ENCODE measurements at regions not wholly inside any gene's neighbourhood (a gene's known extent, or its start where the extent isn't known, plus 50 kb on each side); places are given as distances from the start of the nearest gene placed in this dataset.

DNA sequence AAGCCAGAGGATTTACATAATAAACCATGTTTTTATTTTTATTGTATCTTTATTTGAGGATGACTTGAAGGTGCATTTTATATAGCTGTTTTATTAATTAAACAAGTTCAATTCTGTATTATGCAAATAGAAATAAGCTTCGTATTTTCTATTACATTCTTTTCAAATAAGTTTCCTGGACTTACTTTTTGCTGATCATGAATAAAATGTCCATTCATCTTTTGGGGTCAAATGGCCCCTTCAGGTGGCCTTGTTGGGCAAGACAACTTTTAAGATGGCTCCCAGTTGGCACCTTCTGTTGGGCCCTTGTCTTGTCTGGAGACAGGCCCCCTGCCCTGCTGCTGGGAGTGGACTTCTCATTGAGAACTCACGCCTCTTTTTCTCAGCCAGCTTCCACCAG lies 654.6 kb upstream of the NOX3 start:
- TF ChIP-seq, protein P1, sequence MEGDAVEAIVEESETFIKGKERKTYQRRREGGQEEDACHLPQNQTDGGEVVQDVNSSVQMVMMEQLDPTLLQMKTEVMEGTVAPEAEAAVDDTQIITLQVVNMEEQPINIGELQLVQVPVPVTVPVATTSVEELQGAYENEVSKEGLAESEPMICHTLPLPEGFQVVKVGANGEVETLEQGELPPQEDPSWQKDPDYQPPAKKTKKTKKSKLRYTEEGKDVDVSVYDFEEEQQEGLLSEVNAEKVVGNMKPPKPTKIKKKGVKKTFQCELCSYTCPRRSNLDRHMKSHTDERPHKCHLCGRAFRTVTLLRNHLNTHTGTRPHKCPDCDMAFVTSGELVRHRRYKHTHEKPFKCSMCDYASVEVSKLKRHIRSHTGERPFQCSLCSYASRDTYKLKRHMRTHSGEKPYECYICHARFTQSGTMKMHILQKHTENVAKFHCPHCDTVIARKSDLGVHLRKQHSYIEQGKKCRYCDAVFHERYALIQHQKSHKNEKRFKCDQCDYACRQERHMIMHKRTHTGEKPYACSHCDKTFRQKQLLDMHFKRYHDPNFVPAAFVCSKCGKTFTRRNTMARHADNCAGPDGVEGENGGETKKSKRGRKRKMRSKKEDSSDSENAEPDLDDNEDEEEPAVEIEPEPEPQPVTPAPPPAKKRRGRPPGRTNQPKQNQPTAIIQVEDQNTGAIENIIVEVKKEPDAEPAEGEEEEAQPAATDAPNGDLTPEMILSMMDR (IDR thresholded peaks at IDR 0.05; ENCODE audit: low read length), result no peak
- no peak for TF ChIP-seq EZH2phosphoT487 (IDR thresholded peaks at IDR 0.05; ENCODE audit: low read length)
